Neural progenitor cell (in vitro differentiated cells): ENCODE measurements at regions not wholly inside any gene's neighbourhood (a gene's known extent, or its start where the extent isn't known, plus 50 kb on each side); places are given as distances from the start of the nearest gene placed in this dataset.

Source experiments
- CTCF ChIP-seq: fragments of 200-600 bp; sonication (generic); IDR thresholded peaks from 2 replicates; pipeline ENCODE4 v1.5.1; 2017; ENCODE audit warnings: antibody characterized with exemption, mild to moderate bottlenecking
- EZH2 ChIP-seq: fragments of 200-600 bp; sonication (generic); IDR thresholded peaks from 2 replicates; pipeline ENCODE4 v1.6.1; 2017; ENCODE audit warnings: antibody characterized with exemption, mild to moderate bottlenecking, moderate library complexity
- EZH2phosphoT487 ChIP-seq: fragments of 200-600 bp; sonication (generic); IDR thresholded peaks from 2 replicates; pipeline ENCODE4 v1.6.1; 2017; ENCODE audit warnings: antibody characterized with exemption

DNA sequence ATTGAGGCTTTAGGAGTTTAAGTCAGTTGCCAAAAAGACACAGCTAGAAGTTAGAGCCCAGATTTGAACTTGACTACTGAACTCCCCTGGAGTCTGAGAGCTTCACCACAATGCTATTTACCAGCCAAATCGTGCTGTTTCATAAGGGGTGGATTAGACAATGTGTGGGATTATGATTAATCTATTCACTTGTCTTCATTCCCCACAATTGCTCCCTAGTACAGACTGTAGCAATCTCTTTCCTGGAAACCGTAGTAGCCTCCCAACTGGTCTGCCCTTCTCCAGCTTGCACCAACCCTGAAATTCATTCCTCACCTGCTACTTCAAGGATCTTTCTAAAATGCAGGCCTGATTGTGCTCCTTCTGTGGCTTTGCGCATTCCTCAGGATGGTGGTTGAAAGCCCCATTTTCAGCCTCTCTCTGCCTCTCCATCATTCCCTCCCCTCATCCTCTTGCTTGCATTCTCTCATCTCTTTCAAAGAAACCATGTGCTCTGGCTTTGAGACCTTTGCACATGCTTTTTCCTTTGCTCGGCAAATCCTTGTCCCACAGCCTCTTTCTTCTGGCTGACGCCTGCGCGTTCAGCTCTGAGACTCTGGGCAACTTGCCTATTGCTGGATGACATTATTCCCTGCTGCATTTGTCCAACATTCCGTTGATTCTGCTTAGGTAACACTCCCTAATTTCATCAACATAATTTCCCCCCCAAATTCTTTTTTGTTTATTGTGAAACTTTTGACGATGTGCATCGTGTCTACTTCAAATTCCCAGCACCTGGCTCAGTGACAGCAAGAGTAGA lies 145.1 kb downstream of the ADRA2A start:
- TF ChIP-seq CTCF (no peak), EZH2 (no peak), EZH2phosphoT487 (no peak)
